ENCODE measurements at regions not wholly inside any gene's neighbourhood (a gene's known extent, or its start where the extent isn't known, plus 50 kb on each side); places are given as distances from the start of the nearest gene placed in this dataset.

- no peak for TF ChIP-seq CTCF (IDR thresholded peaks at IDR 0.05)
- no peak for DNase-seq (ENCODE audit: extremely low spot score, unreplicated experiment)
- Mint-ChIP-seq H3K4me3 (ENCODE audit: unreplicated experiment) (no peak overlapping the region), H3K27me3 (ENCODE audit: unreplicated experiment) (peaks cover 8% of the 10 kb centered on the region), H3K9me3 (ENCODE audit: unreplicated experiment) (no peaks in the 10 kb centered on the region), H3K4me1 (ENCODE audit: unreplicated experiment) (no peaks in the 10 kb centered on the region), H3K27ac (ENCODE audit: unreplicated experiment) (no peak overlapping the region), H3K36me3 (ENCODE audit: unreplicated experiment) (no peaks in the 10 kb centered on the region)
These were observed 288.8 kb upstream of the FERMT1 start for GRCh38 chr20:6411651-6412050.

GRCh38 chr20:6410721-6411120 is 287.9 kb upstream of the FERMT1 start:
- Mint-ChIP-seq H3K4me3 (ENCODE audit: unreplicated experiment) (no peak overlapping the region), H3K4me1 (ENCODE audit: unreplicated experiment) (no peaks in the 10 kb centered on the region), H3K27ac (ENCODE audit: unreplicated experiment) (no peak overlapping the region), H3K27me3 (ENCODE audit: unreplicated experiment) (peaks cover 12% of the 10 kb centered on the region), H3K36me3 (ENCODE audit: unreplicated experiment) (no peaks in the 10 kb centered on the region), H3K9me3 (ENCODE audit: unreplicated experiment) (no peaks in the 10 kb centered on the region)
- DNase-seq (ENCODE audit: extremely low spot score, unreplicated experiment): no peak
- no peak for TF ChIP-seq CTCF (IDR thresholded peaks at IDR 0.05)

GRCh38 chr20:6407163-6407562 is 284.3 kb upstream of the FERMT1 start:
- no peak for DNase-seq (ENCODE audit: extremely low spot score, unreplicated experiment)
- H3K36me3 Mint-ChIP-seq (ENCODE audit: unreplicated experiment): no peaks in the 10 kb centered on the region

GRCh38 chr20:6401893-6402557 is 279.2 kb upstream of the FERMT1 start:
- H3K36me3 Mint-ChIP-seq (ENCODE audit: unreplicated experiment): no peaks in the 10 kb centered on the region
- TF ChIP-seq CTCF (IDR thresholded peaks at IDR 0.05): no peak
- no peak overlapping the region for H3K4me3 Mint-ChIP-seq (ENCODE audit: unreplicated experiment)
- H3K27ac Mint-ChIP-seq (ENCODE audit: unreplicated experiment): no peak overlapping the region
- peaks cover 17% of the 10 kb centered on the region for H3K27me3 Mint-ChIP-seq (ENCODE audit: unreplicated experiment)
- H3K9me3 Mint-ChIP-seq (ENCODE audit: unreplicated experiment): no peaks in the 10 kb centered on the region
- DNase-seq (ENCODE audit: extremely low spot score, unreplicated experiment): no peak
- H3K4me1 Mint-ChIP-seq (ENCODE audit: unreplicated experiment): no peaks in the 10 kb centered on the region

More at GRCh38 chr20:6407163-6407562, 284.3 kb upstream of the FERMT1 start:
- Mint-ChIP-seq H3K27ac (ENCODE audit: unreplicated experiment) (no peak overlapping the region), H3K4me3 (ENCODE audit: unreplicated experiment) (no peak overlapping the region), H3K27me3 (ENCODE audit: unreplicated experiment) (peaks cover 12% of the 10 kb centered on the region), H3K9me3 (ENCODE audit: unreplicated experiment) (no peaks in the 10 kb centered on the region), H3K4me1 (ENCODE audit: unreplicated experiment) (no peaks in the 10 kb centered on the region)
- no peak for TF ChIP-seq CTCF (IDR thresholded peaks at IDR 0.05)

- H3K36me3 Mint-ChIP-seq (ENCODE audit: unreplicated experiment): no peaks in the 10 kb centered on the region
These were observed 274.3 kb upstream of the FERMT1 start for GRCh38 chr20:6397115-6397514.

More at GRCh38 chr20:6397115-6397514, 274.3 kb upstream of the FERMT1 start:
- Mint-ChIP-seq H3K9me3 (ENCODE audit: unreplicated experiment) (no peaks in the 10 kb centered on the region), H3K4me1 (ENCODE audit: unreplicated experiment) (peaks cover 4% of the 10 kb centered on the region), H3K27ac (ENCODE audit: unreplicated experiment) (no peak overlapping the region), H3K4me3 (ENCODE audit: unreplicated experiment) (no peak overlapping the region), H3K27me3 (ENCODE audit: unreplicated experiment) (peaks cover 10% of the 10 kb centered on the region)
- no peak for TF ChIP-seq CTCF (IDR thresholded peaks at IDR 0.05)
- DNase-seq (ENCODE audit: extremely low spot score, unreplicated experiment): no peak
